HCT116 (cell line): ENCODE measurements at regions not wholly inside any gene's neighbourhood (a gene's known extent, or its start where the extent isn't known, plus 50 kb on each side); places are given as distances from the start of the nearest gene placed in this dataset.

ENCODE experiments used
- ATAC-seq: fragments of 200-7000 bp; cut with Tn5 transposase; 2 replicates; pipeline ENCODE4 v1.9.1; 2020; ENCODE audit warnings: mild to moderate bottlenecking, moderate library complexity
- BruUV-seq: library from RNA; stranded (reverse); fragments of 400-500 nt; replicated peaks from 2 replicates; lab custom pipeline; 2021; lab: Mats Ljungman, UMichigan
- CTCF ChIA-PET: fragments of 300-600 bp; sonication (Branson Sonifier 250); formaldehyde crosslinking; loops from one replicate; lab custom pipeline; 2021; ENCODE audit warnings: antibody characterized with exemption; lab: Charles Lee
- POLR2A ChIA-PET: fragments of 300-600, 350-600 bp; sonication (Branson Sonifier 250); formaldehyde crosslinking; loops from one replicate; lab custom pipeline; 2021; ENCODE audit warnings: antibody characterized with exemption; lab: Charles Lee
- RAD21 ChIA-PET, 2 experiments: fragments of 300-600 bp; sonication (Branson Sonifier 250); formaldehyde crosslinking; loops; one replicate each; lab custom pipeline; 2023; ENCODE audit warnings: low total read pairs in 2 of 2; ENCODE audit not compliant: uncharacterized antibody in 2 of 2, unreplicated experiment in 2 of 2, low non-redundant PET in 1 of 2; lab: Charles Lee
- DNase-seq: peaks from one replicate; pipeline ENCODE4 v3.0.0-alpha.2; 2010; ENCODE audit warnings: low read depth, low spot score
- H2AFZ ChIP-seq: fragments of 200-600 bp; shearing (Covaris generic), sonication (generic); 2 replicates; pipeline ENCODE4 v1.6.1; 2017; ENCODE audit warnings: low read depth, mixed run types, mixed read lengths, antibody characterized with exemption, low read length; ENCODE audit not compliant: poor library complexity, severe bottlenecking
- H3K27ac ChIP-seq: 2 replicates; pipeline ENCODE4 v1.5.1; 2012; ENCODE audit warnings: low read depth, low read length
- H3K27me3 ChIP-seq: fragments of 200-600 bp; sonication (generic); 2 replicates; pipeline ENCODE4 v1.6.1; 2016; ENCODE audit warnings: mixed run types, low read length, mixed read lengths; ENCODE audit not compliant: insufficient read depth
- H3K36me3 ChIP-seq, 2 experiments: fragments of 200-500 bp in 1 of 2; fragments of 200-600 bp in 1 of 2; sonication (Bioruptor generic) in 1 of 2; sonication (generic) in 1 of 2; 2 replicates each; pipeline versions ENCODE4 v1.5.1 to v1.6.1; 2014 to 2016; ENCODE audit warnings: low read length in 2 of 2, inconsistent platforms in 1 of 2, mixed read lengths in 1 of 2, mixed run types in 1 of 2; ENCODE audit not compliant: insufficient read depth in 2 of 2, control insufficient read depth in 1 of 2
- H3K4me1 ChIP-seq, 2 experiments: fragments of 200-600 bp in 1 of 2; sonication (generic) in 1 of 2; 2 replicates each; pipeline versions ENCODE4 v1.5.1 to v1.6.1; 2012 to 2017; ENCODE audit warnings: low read length in 2 of 2, inconsistent platforms in 1 of 2, mild to moderate bottlenecking in 1 of 2, mixed read lengths in 1 of 2, mixed run types in 1 of 2, moderate library complexity in 1 of 2; ENCODE audit not compliant: insufficient read depth in 2 of 2, control insufficient read depth in 1 of 2
- H3K4me2 ChIP-seq: fragments of 200-600 bp; sonication (generic); 2 replicates; pipeline ENCODE4 v1.6.1; 2017; ENCODE audit warnings: mixed run types, low read length, mixed read lengths
- H3K4me3 ChIP-seq, 2 experiments: fragments of 200-600 bp in 1 of 2; sonication (generic) in 1 of 2; replicated peaks in 1 of 2; 2 replicates each; pipeline ENCODE4 v1.5.1; 2011 to 2016; ENCODE audit warnings: low read length in 2 of 2, control low read depth in 1 of 2, low read depth in 1 of 2, mild to moderate bottlenecking in 1 of 2, mixed read lengths in 1 of 2, mixed run types in 1 of 2
- H3K79me2 ChIP-seq: fragments of 200-600 bp; sonication (generic); 2 replicates; pipeline ENCODE4 v1.6.1; 2017; ENCODE audit warnings: mild to moderate bottlenecking, mixed run types, low read length, moderate library complexity, mixed read lengths; ENCODE audit not compliant: insufficient read depth
- H3K9ac ChIP-seq: fragments of 200-600 bp; sonication (generic); 2 replicates; pipeline ENCODE4 v1.6.1; 2016; ENCODE audit warnings: low read length, mixed read lengths
- H3K9me2 ChIP-seq: fragments of 200-600 bp; sonication (generic), shearing (Covaris generic); 2 replicates; pipeline ENCODE4 v1.6.1; 2017; ENCODE audit warnings: mixed run types, mild to moderate bottlenecking, moderate library complexity; ENCODE audit not compliant: insufficient read depth
- H3K9me3 ChIP-seq, 2 experiments: fragments of 200-500 bp in 1 of 2; fragments of 200-600 bp in 1 of 2; sonication (Bioruptor generic) in 1 of 2; sonication (generic) in 1 of 2; 2 replicates each; pipeline ENCODE4 v1.6.1; 2014 to 2017; ENCODE audit warnings: low read length in 2 of 2, mixed read lengths in 2 of 2, inconsistent platforms in 1 of 2, low read depth in 1 of 2, mild to moderate bottlenecking in 1 of 2, mixed run types in 1 of 2, moderate library complexity in 1 of 2; ENCODE audit not compliant: control insufficient read depth in 1 of 2, insufficient read depth in 1 of 2
- H4K20me1 ChIP-seq: fragments of 200-600 bp; sonication (generic), shearing (Covaris generic); 2 replicates; pipeline ENCODE4 v1.6.1; 2017; ENCODE audit warnings: mixed run types, mild to moderate bottlenecking, moderate library complexity; ENCODE audit not compliant: insufficient read depth
- ATF3 ChIP-seq: IDR thresholded peaks from 2 replicates; pipeline ENCODE4 v1.6.1; 2012
- CBX3 ChIP-seq: IDR thresholded peaks from 2 replicates; pipeline ENCODE4 v1.6.1; 2012; ENCODE audit warnings: low read depth
- EGR1 ChIP-seq: IDR thresholded peaks from 2 replicates; pipeline ENCODE4 v1.6.1; 2012; ENCODE audit warnings: low read depth
- EZH2 ChIP-seq: fragments of 200-600 bp; sonication (generic); IDR thresholded peaks from 2 replicates; pipeline ENCODE4 v1.6.1; 2017; ENCODE audit warnings: antibody characterized with exemption, mixed run types
- EZH2phosphoT487 ChIP-seq: fragments of 200-600 bp; IDR thresholded peaks from 2 replicates; pipeline ENCODE4 v1.6.1; 2018; ENCODE audit warnings: antibody characterized with exemption, borderline replicate concordance
- FOSL1 ChIP-seq: IDR thresholded peaks from 2 replicates; pipeline ENCODE4 v1.6.1; 2012; ENCODE audit warnings: low read depth
- MAX ChIP-seq: IDR thresholded peaks from 2 replicates; pipeline ENCODE4 v1.6.1; 2012
- REST ChIP-seq: IDR thresholded peaks from 2 replicates; pipeline ENCODE4 v1.6.1; 2012; ENCODE audit warnings: low read depth
- SRF ChIP-seq: IDR thresholded peaks from 2 replicates; pipeline ENCODE4 v1.6.1; 2012; ENCODE audit warnings: low read depth
- TCF7L2 ChIP-seq: IDR thresholded peaks from 2 replicates; pipeline ENCODE4 v1.7.0; 2011; ENCODE audit warnings: borderline replicate concordance, inconsistent platforms; ENCODE audit not compliant: insufficient read depth, insufficient read length; ENCODE audit errors: extremely low read depth
- ZBTB33 ChIP-seq: IDR thresholded peaks from 2 replicates; pipeline ENCODE4 v1.6.1; 2011; ENCODE audit warnings: mild to moderate bottlenecking, low read length, moderate library complexity; ENCODE audit not compliant: insufficient replicate concordance; ENCODE audit errors: extremely low read depth
- ZFX ChIP-seq: fragments of 450-650 bp; IDR thresholded peaks from 2 replicates; pipeline ENCODE4 v1.6.1; 2017
- intact Hi-C: fragments of 100-400 bp; cut with micrococcal nuclease; formaldehyde crosslinking; loops from 2 replicates; pipeline ENCODE4 v1.10.0; 2022

GRCh38 chr1:208387908-208388811 is 144.0 kb upstream of the PLXNA2 start:
- H4K20me1 ChIP-seq, result no peaks in the 10 kb centered on the region
- ATAC-seq (no peak), DNase-seq (no peak)
- no peaks in the 10 kb centered on the region for H3K36me3 ChIP-seq
- no peak overlapping the region for H3K9ac ChIP-seq
- no peak overlapping the region for H3K4me2 ChIP-seq
- H3K4me3 ChIP-seq, result no peak overlapping the region
- H3K9me3 ChIP-seq, result no peaks in the 10 kb centered on the region
- intact Hi-C loops, result no loop called here
- no peak overlapping the region for H2AFZ ChIP-seq
- POLR2A ChIA-PET, result no interaction called here
- H3K79me2 ChIP-seq, result no peaks in the 10 kb centered on the region
- TF ChIP-seq CBX3 (no peak), MAX (no peak), TCF7L2 (no peak)
- CTCF ChIA-PET, result no interaction called here
- no peak overlapping the region for H3K27ac ChIP-seq
- H3K27me3 ChIP-seq, result 0 out of 2 replicates have a peak, but pooled peaks cover 6% of the 10 kb centered on the region
- H3K9me2 ChIP-seq, result no peaks in the 10 kb centered on the region
- BruUV-seq, result no TSS peak
- no peaks in the 10 kb centered on the region for H3K4me1 ChIP-seq
- RAD21 ChIA-PET, result no interaction called here

GRCh38 chr1:208393416-208393815 is 149.2 kb upstream of the PLXNA2 start:
- no peak overlapping the region for H3K4me3 ChIP-seq
- ChIA-PET POLR2A (no interaction called here), CTCF (no interaction called here), RAD21 (no interaction called here)
- ATAC-seq, result no peak
- no peaks in the 10 kb centered on the region for H3K9me3 ChIP-seq
- H3K4me2 ChIP-seq, result no peak overlapping the region
- no peak for DNase-seq
- no peaks in the 10 kb centered on the region for H3K79me2 ChIP-seq
- H3K9ac ChIP-seq, result no peak overlapping the region
- intact Hi-C loops, result no loop called here
- no peaks in the 10 kb centered on the region for H3K4me1 ChIP-seq
- no peaks in the 10 kb centered on the region for H3K36me3 ChIP-seq
- H2AFZ ChIP-seq, result no peak overlapping the region
- peaks cover 15% of the 10 kb centered on the region for H3K27me3 ChIP-seq
- TF ChIP-seq ZFX (no peak), SRF (no peak), EGR1 (no peak), ZBTB33 (no peak), ATF3 (no peak), EZH2 (no peak), FOSL1 (no peak), EZH2phosphoT487 (no peak), REST (no peak), MAX (no peak)
- H3K9me2 ChIP-seq, result no peaks in the 10 kb centered on the region
- H3K27ac ChIP-seq, result no peak overlapping the region
- no TSS peak for BruUV-seq
- no peaks in the 10 kb centered on the region for H4K20me1 ChIP-seq
